Hepatocyte (in vitro differentiated cells): ENCODE measurements at regions not wholly inside any gene's neighbourhood (a gene's known extent, or its start where the extent isn't known, plus 50 kb on each side); places are given as distances from the start of the nearest gene placed in this dataset.
"Not testable (repeated sequence)": the region's sequence is repeated elsewhere in the genome, so short reads cannot be mapped to it uniquely, and the experiment has no call there.

Experiments used
- EZH2 ChIP-seq: fragments of 200-600 bp; sonication (generic); IDR thresholded peaks from 2 replicates; pipeline ENCODE4 v1.6.1; 2016; ENCODE audit warnings: antibody characterized with exemption, mild to moderate bottlenecking, borderline replicate concordance
- EZH2phosphoT487 ChIP-seq: fragments of 200-600 bp; sonication (generic); IDR thresholded peaks from one replicate; pipeline ENCODE4 v1.6.1; 2018; ENCODE audit warnings: antibody characterized with exemption, mild to moderate bottlenecking, low read depth, moderate library complexity; ENCODE audit not compliant: unreplicated experiment, severe bottlenecking
- TF ChIP-seq, protein P1 (sequence below): fragments of 200-600 bp; sonication (generic); IDR thresholded peaks from 2 replicates; pipeline ENCODE4 v1.5.1; 2016; ENCODE audit warnings: antibody characterized with exemption, mild to moderate bottlenecking; ENCODE audit not compliant: poor library complexity

DNA sequence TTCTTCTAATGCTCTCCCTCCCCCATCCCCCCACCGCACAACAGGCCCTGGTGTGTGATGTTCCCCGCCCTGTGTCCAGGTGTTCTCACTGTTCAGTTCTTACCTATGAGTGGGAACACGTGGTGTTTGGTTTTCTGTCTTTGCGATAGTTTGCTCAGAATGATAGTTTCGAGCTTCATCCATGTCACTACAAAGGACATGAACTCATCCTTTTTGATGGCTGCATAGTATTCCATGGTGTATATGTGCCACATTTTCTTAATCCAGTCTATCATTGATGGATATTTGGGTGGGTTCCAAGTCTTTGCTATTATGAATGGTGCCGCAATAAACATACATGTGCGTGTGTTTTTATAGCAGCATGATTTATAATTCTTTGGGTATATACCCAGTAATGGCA is 1005.5 kb upstream of the CDH10 start:
- TF ChIP-seq, protein P1, sequence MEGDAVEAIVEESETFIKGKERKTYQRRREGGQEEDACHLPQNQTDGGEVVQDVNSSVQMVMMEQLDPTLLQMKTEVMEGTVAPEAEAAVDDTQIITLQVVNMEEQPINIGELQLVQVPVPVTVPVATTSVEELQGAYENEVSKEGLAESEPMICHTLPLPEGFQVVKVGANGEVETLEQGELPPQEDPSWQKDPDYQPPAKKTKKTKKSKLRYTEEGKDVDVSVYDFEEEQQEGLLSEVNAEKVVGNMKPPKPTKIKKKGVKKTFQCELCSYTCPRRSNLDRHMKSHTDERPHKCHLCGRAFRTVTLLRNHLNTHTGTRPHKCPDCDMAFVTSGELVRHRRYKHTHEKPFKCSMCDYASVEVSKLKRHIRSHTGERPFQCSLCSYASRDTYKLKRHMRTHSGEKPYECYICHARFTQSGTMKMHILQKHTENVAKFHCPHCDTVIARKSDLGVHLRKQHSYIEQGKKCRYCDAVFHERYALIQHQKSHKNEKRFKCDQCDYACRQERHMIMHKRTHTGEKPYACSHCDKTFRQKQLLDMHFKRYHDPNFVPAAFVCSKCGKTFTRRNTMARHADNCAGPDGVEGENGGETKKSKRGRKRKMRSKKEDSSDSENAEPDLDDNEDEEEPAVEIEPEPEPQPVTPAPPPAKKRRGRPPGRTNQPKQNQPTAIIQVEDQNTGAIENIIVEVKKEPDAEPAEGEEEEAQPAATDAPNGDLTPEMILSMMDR: not testable (repeated sequence)
- TF ChIP-seq EZH2phosphoT487, EZH2: not testable (repeated sequence)
